NCI-H82 treated with DMSO at 0.1 percent for 48 hours (cell line): ENCODE measurements at regions not wholly inside any gene's neighbourhood (a gene's known extent, or its start where the extent isn't known, plus 50 kb on each side); places are given as distances from the start of the nearest gene placed in this dataset.

Experiments used
- DNase-seq: peaks from one replicate; lab custom pipeline; 2025; ENCODE audit not compliant: unreplicated experiment; lab: John Stamatoyannopoulos, UW

- no peak for DNase-seq
Observed at GRCh38 chr10:30256084-30256483, 93.0 kb downstream of the MTPAP start.

GRCh38 chr10:30254926-30255325 lies 94.2 kb downstream of the MTPAP start:
- no peak for DNase-seq

GRCh38 chr10:30248728-30249127 lies 100.3 kb downstream of the MTPAP start:
- no peak for DNase-seq

- no peak for DNase-seq
Observed at GRCh38 chr10:30247704-30248103, 101.4 kb downstream of the MTPAP start.

GRCh38 chr10:30241422-30242110 lies 107.5 kb downstream of the MTPAP start:
- DNase-seq = no peak

- no peak for DNase-seq
Observed at GRCh38 chr10:30238836-30239235, 110.2 kb downstream of the MTPAP start.

- DNase-seq = no peak
Observed at GRCh38 chr10:30233186-30233959, 115.7 kb downstream of the MTPAP start.

GRCh38 chr10:30231709-30232108 lies 117.4 kb downstream of the MTPAP start:
- no peak for DNase-seq

GRCh38 chr10:30231071-30231652 lies 117.9 kb downstream of the MTPAP start:
- no peak for DNase-seq

- no peak for DNase-seq
Observed at GRCh38 chr10:30229536-30229935, 119.5 kb downstream of the MTPAP start.

- DNase-seq = no peak
Observed at GRCh38 chr10:30228417-30229036, 120.6 kb downstream of the MTPAP start.

- DNase-seq = no peak
Observed at GRCh38 chr10:30227481-30227880, 121.6 kb downstream of the MTPAP start.

- no peak for DNase-seq
Observed at GRCh38 chr10:30219971-30220751, 128.9 kb downstream of the MTPAP start.

- DNase-seq = no peak
Observed at GRCh38 chr10:30216821-30217220, 132.3 kb downstream of the MTPAP start.

- no peak for DNase-seq
Observed at GRCh38 chr10:30215623-30216022, 133.5 kb downstream of the MTPAP start.

- DNase-seq = no peak
Observed at GRCh38 chr10:30215141-30215540, 133.9 kb downstream of the MTPAP start.

GRCh38 chr10:30210296-30210695 lies 138.8 kb downstream of the MTPAP start:
- DNase-seq = no peak

GRCh38 chr10:30208330-30208729 lies 140.7 kb downstream of the MTPAP start:
- no peak for DNase-seq

- no peak for DNase-seq
Observed at GRCh38 chr10:30207485-30208052, 141.5 kb downstream of the MTPAP start.

- DNase-seq = no peak
Observed at GRCh38 chr10:30200017-30200415, 140.6 kb upstream of the JCAD start.
